ENCODE measurements at regions not wholly inside any gene's neighbourhood (a gene's known extent, or its start where the extent isn't known, plus 50 kb on each side); places are given as distances from the start of the nearest gene placed in this dataset.
"Not testable (repeated sequence)": the region's sequence is repeated elsewhere in the genome, so short reads cannot be mapped to it uniquely, and the experiment has no call there.

DNA sequence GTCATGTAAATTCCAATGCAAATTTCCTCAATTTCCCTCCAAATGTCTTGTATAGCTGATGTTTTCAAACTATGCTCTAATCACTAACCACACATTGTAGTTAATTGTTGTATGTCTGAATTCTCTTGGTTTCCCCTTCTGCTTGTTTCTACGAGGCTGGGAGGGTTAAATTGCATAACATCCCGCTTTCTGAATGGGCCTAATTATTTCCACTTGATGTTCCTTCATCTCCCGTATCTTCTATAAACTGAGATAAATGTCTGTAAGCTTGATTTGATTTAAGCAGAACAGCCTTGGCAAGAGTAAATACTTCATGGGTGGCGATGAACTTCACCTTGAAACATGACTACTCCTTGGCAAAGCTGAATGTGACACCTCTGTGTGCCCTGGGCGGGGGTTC lies 72.2 kb downstream of the SERINC2 start:
- DNase-seq (ENCODE audit: low read depth): no peak
- H3K4me3 ChIP-seq (ENCODE audit: low read depth, low read length): no peak overlapping the region
- TF ChIP-seq CTCF (IDR thresholded peaks at IDR 0.05; ENCODE audit: control insufficient read depth, extremely low read depth, insufficient read depth): no peak

DNA sequence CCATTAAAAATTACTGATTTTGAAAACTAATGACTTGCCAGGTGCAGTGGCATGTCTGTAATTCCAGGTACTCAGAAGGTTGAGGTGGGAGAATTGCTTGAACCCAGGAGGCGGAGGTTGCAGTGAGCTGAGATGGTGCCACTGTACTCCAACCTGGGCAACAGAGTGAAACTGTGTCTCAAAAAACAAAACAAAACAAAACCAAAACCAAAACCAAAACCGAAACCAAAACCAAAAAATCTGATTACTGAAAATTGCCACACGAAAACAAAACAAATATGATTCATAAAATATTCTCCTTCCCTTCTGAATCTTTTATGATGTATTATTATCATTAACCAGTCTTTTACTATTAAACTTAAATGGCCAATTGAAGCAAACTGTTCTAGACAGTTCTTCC lies 74.1 kb downstream of the SERINC2 start:
- no peak for DNase-seq (ENCODE audit: low read depth)
- H3K4me3 ChIP-seq (ENCODE audit: low read depth, low read length): no peak overlapping the region
- no peak for TF ChIP-seq CTCF (IDR thresholded peaks at IDR 0.05; ENCODE audit: control insufficient read depth, extremely low read depth, insufficient read depth)

GRCh38 chr1:31487721-31488293 lies 74.8 kb downstream of the SERINC2 start:
- no peak for TF ChIP-seq CTCF (IDR thresholded peaks at IDR 0.05; ENCODE audit: control insufficient read depth, extremely low read depth, insufficient read depth)
- no peak for DNase-seq (ENCODE audit: low read depth)
- no peak overlapping the region for H3K4me3 ChIP-seq (ENCODE audit: low read depth, low read length)

- TF ChIP-seq CTCF (IDR thresholded peaks at IDR 0.05; ENCODE audit: control insufficient read depth, extremely low read depth, insufficient read depth): no peak
These were observed 75.5 kb downstream of the SERINC2 start for GRCh38 chr1:31488528-31488927.

DNA sequence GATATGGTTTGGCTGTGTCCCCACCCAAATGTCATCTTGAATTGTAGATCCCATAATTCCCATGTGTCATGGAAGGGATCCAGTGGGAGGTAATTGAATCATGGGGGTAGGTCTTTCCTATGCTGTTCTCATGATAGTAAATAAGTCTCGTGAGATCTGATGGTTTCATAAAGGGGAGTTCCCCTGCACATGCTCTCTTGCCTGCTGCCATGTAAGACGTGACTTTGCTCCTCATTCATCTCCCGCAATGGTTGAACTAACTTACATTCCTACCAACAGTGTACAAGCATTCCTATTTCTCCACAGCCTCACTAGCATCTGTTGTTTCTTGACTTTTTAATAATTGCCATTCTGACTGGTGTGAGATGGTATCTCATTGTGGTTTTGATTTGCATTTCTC lies 76.6 kb downstream of the SERINC2 start:
- H3K4me3 ChIP-seq (ENCODE audit: low read depth, low read length); DNase-seq (ENCODE audit: low read depth): not testable (repeated sequence)

More at GRCh38 chr1:31488528-31488927, 75.5 kb downstream of the SERINC2 start:
- DNase-seq (ENCODE audit: low read depth): no peak
- H3K4me3 ChIP-seq (ENCODE audit: low read depth, low read length): no peak overlapping the region

- not testable (repeated sequence) for H3K4me3 ChIP-seq (ENCODE audit: low read depth, low read length)
These were observed 77.6 kb downstream of the SERINC2 start for GRCh38 chr1:31490596-31490995.

GRCh38 chr1:31495351-31495750 lies 81.0 kb upstream of the TINAGL1 start:
- not testable (repeated sequence) for DNase-seq (ENCODE audit: low read depth); H3K4me3 ChIP-seq (ENCODE audit: low read depth, low read length)

More at GRCh38 chr1:31490596-31490995, 77.6 kb downstream of the SERINC2 start:
- not testable (repeated sequence) for DNase-seq (ENCODE audit: low read depth)

- DNase-seq (ENCODE audit: low read depth); H3K4me3 ChIP-seq (ENCODE audit: low read depth, low read length): not testable (repeated sequence)
These were observed 80.5 kb upstream of the TINAGL1 start for GRCh38 chr1:31495770-31496169.

GRCh38 chr1:31497601-31498000 lies 78.7 kb upstream of the TINAGL1 start:
- H3K4me3 ChIP-seq (ENCODE audit: low read depth, low read length): no peak overlapping the region
- TF ChIP-seq CTCF (IDR thresholded peaks at IDR 0.05; ENCODE audit: control insufficient read depth, extremely low read depth, insufficient read depth): no peak

More at GRCh38 chr1:31497601-31498000, 78.7 kb upstream of the TINAGL1 start:
- DNase-seq (ENCODE audit: low read depth): no peak
